Activated CD4-positive, alpha-beta T cell treated with anti-CD3 and anti-CD28 coated beads, Interleukin-2, amount 50 U/mL, for 1 hour (primary cell): ENCODE measurements at regions not wholly inside any gene's neighbourhood (a gene's known extent, or its start where the extent isn't known, plus 50 kb on each side); places are given as distances from the start of the nearest gene placed in this dataset.

Source experiments
- DNase-seq: peaks from one replicate; pipeline ENCODE4 v3.0.0-alpha.2; 2020

DNA sequence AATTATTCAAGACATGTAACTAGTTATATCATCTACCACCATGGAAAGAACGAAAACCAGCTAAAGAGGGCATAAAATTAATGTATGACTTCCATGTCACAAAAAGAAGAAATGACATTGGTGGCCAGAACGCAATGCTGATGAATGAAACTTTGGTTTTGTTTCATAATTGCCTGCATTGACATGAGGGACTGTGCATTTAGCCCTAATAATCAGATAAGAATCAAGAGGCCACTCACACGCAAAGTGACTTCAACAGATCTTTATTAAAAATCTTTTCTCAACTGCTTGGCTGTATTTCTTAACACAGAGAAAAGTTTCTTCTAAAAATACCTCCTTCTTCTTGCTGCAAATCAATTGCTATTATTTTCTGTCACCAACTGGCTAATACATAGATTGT is 184.7 kb upstream of the RUNX1 start:
- no peak for DNase-seq

DNA sequence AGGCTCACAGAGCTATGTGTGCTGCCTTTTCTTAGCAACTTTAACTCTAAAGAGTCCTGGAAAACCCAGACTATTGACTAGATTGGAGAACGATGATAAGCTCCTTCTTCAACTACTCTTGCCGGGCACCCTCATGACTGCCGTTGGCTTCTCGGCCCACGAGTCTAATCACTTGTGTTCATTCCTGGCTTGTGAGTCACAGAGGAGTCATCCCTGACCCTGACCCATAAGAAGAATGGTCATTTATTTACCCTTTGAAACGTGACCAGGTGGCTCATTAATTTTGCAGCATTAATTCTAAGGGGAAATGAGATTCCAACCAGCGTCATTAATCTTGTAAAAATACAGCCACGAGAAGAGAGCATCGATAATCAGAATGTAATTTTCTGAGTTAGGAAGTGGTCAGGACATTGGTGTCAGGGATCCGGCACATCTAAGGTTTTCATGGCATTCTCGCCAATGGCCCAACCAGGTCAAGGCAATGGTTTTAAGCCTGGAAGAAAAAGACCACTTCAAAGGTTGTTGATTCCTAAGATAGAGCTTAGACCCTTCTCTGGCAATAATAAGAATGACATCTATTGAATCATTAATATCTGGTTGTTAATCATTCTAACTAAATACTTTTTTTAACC is 183.6 kb upstream of the RUNX1 start:
- no peak for DNase-seq

DNA sequence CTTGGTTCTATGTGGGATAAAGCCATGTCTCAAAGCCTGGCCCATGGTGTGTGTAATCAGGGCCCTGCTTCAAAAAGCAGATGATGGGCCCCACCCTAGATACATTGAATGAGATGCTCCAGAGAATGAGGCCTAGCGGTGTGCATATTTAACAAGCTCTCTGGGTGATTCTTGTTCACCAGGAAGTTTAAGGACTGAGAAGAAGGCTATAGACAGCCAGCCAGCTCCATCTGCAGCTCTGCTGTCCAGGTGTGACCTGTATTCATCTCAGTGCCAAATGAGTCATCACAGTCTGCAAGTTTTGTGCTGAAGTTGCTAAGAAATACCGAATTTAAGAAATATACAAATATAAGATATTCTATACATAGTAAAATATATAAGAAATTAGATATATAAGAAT is 182.0 kb upstream of the RUNX1 start:
- DNase-seq = no peak

DNA sequence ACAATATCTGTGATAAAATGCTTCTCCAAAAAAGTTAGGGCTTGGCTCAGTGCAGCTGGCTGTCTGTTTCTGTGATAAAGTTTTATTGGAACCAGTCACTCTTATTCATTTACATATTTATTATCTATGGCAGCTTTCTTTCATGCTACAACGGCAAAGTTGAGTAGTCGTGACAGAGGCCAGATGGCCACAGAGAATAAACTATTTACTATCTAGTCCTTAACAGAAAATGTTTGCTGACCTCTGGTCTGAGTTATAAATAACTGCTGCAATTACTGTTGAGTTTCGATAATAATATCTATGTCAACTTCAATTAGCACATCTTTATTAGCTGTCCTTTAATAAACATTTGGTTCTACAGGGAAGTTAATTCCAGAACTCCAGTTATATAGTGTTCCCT is 180.2 kb upstream of the RUNX1 start:
- DNase-seq = no peak

DNA sequence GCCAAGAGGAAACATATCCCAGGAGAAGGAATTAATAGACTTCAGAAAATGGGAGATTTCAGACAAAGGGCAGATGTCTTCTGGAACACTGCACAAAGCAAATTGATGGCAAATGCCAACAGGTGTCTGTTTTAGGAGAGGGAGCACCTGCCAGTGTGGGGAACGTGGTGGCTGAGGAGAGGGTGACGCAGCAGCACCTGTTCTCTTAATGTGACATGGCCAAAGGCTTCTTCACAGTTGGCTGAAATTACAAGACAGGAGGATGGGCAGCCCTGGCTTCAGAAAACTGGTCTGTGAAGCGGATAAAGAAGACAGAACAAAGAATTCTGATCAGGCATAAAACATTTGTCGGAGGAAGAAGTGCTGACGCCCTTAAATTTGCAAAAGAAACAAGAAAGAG is 178.7 kb upstream of the RUNX1 start:
- DNase-seq = no peak

DNA sequence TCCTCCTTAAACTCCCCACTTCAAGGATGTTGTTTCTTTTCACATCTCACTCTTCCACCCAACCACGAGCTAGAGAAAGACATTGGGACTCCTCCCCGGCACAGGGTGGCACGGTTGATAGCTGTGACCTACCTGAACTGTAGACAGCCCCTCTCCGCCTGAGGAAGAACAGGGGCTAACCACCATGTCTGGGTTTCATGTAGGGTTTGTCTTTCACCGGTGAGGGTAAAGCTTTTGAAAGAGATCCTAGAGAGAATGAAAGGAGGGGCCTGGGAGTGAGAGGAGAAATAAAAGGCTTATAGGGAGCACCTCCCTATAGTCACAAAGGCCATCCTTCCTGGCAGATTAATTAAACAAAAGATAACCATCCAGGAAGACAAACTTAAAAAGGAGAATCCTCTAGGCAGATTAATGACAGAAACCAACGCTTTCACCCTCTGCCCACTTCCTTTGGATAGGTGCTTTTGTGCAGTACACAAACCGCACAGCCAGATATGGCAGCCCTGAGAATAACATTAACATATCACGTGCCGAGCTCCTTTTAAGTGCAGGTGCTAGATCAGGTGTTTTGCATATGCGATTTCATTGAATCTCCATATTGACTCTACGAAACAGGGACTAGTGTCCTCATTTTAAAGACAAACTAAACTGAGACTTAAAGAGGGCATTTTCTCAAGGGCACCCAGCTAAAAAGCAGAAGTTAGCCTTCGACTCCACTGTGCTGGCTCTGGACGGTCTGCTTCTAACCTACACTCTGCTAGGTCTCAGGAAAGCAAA is 178.1 kb upstream of the RUNX1 start:
- DNase-seq = peak; percentile 20

DNA sequence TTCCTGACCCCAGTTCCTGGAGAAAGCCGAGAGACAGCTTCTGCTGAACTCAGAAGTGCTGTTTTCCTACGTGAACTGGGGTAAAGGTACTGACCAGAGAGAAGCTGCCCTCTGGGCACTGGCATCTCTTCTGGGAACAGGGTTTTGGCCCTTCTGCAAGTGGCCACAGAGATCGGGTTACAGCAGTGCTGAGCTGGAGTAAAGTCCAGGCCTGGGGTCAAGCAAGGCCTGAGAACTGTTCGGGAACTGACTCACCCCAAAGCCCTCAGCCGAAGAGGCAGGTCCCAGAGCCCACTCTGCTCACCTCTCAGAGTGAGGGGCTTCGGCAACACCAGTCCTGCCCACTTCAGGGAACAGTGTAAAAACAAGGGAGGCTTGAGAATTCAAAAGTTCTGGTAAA is 177.2 kb upstream of the RUNX1 start:
- no peak for DNase-seq

DNA sequence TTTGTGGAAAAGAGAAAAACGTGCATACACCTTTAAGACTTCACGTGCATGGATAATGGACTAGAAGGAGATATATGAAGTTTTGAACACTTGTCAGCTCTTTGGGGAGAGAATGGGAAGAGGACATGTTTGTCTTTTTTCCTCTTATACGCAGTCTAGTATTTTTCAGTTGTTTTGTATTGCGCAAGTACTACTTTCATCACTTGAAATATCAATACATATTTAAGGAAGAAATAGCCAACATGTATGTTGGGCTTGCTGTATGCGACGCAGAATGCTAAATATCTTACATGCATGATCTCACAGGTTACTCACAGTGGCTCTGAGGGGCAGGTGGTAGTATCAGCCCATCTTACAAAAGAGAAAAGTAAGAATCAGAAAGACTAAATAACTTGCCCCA is 176.5 kb upstream of the RUNX1 start:
- DNase-seq = no peak

DNA sequence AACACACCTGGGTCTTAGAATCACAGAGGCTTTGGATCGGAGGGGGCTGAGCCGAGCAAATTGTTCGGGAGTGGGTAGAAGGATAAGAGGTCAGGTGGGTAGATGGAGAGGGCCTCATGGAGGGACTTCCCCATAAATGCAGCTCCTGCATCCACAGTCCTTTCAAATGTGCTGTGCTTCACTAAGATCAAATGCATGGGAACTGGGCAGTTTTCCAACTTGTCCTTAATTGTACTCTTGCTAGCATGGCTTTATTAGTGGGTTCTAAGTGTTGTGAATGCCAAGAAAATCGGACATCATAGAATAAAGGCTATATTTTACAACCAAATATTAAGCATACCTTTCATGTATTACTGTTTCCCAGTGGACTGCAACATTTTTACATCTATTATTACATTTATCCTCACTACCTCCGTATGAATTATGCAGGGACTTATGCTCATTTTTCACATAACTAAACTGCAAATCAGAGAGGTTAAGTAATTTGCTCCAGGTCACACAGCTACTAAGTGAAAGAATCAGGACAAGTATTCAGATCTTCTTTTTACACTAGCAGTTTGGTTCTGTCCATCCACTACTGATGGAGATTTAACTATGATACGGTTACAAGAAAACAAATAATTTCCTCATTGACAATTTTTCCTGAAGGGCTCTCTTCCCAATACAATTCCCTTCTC is 174.5 kb upstream of the RUNX1 start:
- DNase-seq = no peak

DNA sequence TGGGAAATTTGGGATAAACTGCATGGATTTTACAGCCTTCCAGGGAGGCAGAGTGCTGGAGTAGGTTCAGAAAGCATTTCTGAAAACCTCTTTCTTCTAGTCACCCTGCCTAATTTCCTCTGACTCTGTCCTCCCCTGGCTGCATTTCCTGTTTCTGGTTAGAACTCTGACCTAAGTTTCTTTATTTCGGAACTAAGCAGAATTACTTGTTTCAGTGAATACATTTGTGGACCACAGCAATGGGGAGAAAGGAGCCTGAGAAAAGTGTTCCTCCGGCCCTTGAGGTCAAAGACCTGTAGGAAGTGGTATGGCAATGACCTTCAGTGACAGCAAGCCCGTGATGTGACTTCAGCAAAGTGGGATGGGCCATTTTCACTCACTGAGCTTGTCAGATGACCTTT is 173.4 kb upstream of the RUNX1 start:
- no peak for DNase-seq

DNA sequence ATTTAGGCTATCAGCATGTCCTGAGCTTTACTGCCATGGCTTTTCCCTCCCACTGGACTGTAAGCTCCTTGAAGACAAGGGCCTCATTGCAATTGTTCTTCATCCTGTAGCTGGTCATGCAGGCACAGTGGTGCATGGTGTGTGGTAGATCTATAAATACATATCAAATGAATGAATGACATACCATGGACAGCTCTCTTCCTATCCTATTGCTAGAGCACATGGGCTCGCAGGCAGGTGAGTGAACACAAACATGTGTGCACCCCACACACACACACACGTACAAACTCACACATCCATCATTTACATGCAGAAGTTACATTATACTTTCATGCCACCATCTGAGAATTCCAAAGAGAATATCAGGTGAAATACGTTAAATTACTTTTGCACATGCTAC is 172.9 kb upstream of the RUNX1 start:
- DNase-seq = no peak

DNA sequence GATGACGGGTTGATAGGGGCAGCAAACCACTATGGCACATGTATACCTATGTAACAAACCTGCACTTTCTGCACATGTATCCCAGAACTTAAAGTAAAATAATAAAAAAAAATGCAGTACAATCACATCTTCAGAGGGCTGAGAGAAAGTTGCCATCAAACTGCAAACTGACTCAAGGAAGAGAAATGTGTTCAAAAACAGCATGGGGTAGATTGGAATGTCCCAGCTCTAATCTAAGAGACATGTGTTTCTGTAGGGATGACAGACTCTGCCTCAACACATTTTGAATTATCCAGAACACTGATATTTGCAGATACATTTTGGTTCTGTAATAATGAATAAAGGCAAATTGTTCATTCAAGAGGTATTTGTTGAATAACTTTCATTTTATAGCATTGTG is 171.2 kb upstream of the RUNX1 start:
- DNase-seq = no peak

DNA sequence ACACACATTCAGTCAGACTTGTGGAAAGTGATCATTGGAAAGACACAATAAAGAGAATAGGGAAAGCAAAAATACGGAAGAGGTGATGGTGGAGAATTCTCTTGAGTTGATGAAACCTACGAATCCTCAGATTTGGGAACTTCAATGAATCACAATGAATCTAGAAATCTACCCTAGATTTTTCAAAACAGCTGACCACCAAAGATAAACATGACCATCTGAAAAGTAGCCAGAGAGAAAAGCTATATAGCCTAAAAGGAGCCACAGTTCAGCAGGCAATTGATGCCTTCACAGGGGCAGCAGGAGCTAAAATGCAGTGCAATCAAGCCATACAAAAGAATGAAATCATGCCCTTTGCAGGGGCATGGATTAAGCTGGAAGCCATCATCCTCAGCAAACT is 170.6 kb upstream of the RUNX1 start:
- no peak for DNase-seq

DNA sequence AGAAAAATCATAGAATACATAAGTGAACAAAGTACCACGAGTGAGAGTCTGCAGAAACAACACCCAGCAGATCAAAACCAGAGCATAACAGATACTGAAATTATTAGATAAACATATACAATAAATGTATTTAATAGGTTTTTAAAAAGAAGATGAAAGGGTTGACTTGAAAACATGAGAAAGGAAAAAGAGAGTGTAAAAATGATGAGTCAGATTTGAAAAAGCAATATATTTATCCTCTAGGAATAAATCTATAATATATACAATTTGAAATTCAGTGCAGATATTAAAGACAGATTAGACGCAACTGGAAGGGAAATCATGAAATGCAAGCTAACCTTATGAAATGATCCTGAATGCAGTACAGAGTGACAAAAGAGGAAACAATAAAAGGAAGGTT is 170.2 kb upstream of the RUNX1 start:
- DNase-seq = no peak

DNA sequence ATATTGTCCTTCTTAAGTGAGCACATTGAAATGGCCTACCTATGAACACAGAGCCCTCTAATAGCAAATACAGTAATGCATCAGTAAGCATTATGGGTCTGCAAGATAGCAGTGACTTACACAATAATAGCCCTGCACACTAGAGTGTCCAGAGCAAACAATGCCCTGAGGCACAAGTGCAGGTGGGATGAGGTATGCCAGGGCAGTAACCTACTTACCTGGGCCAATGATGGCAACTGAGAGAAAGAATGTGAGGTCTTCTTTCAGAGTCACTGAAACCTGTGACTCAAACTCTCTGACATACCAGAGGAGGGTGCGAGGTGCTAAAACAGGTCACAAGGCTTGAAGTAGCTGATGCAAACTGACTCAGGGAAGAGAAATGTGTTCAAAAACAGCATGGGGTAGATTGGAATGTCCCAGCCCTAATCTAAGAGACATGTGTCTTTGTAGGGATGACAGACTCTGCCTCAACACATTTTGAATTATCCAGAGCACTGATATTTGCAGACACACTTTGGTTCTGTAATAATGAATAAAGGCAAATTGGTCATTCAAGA is 168.5 kb upstream of the RUNX1 start:
- no peak for DNase-seq

DNA sequence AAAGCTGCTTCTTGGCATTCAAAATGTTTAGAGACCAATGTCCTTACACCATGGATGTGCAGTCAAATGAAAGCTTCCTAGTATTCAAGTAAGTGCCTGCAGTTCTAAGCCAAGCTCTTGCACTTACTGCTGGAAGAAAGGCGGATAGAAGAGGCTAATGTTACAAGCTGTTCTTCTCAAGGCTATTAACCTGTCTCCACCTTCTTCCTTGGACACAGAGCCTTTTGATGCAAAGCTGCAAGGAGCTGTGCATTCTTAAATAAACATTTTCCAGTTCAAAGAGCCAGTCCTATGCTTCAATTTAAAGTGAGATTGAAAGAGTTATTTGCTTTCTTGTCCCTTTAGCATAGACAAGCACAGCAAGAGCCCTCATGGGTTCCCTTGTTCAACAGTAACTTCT is 167.9 kb upstream of the RUNX1 start:
- DNase-seq = no peak

DNA sequence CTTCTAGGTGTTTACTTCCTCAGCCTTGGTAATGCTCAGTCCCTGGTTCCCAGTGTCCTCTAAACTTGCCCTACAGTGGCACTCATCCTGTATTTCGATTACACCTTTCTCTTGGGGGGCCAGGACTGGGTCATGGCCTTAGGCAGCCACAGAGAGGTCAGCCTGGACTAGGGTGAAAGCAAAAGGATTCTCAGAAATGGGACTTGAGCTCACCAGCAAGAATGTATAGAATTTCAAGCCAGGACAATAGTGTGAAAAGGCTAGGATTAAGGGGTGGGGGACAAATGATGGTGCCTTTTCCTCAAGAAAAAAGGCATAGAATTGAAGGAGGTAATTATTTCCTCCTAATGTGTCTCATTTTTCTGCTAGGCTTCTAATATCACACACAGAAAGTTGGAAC is 166.8 kb upstream of the RUNX1 start:
- no peak for DNase-seq

DNA sequence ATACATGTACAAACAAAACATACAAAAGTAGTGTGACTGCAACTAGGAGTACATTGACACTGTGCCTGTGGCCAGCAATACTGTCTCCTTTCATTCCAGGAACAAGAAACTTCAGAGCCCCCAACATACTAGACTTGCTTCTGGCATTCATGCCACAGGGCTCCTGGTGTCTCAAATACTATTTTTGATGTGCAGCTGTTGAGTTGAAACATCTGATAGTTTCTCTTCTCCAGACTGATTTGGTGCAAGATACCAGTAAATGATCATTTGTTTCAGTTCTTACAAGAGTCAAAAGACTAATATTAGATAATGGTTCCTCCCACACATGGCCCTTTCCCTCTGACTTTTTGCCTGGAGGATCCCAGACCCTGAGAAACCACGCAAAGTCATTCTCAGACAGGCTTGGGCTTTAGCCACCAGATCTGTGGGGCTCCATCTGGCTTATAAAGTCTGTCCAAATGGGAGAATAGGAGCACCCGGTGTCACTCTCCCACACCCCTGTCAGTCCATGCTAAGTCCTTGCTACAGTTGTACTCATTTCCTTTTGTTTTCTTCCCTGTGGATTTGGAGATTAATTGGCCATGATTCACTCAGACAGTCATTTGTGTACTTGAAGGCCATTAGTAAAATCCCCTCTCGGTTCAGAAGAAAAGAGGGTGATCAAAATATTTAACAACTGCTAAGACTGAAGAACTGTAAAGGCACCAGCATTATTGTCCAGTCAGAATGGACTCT is 163.5 kb upstream of the RUNX1 start:
- DNase-seq = no peak

DNA sequence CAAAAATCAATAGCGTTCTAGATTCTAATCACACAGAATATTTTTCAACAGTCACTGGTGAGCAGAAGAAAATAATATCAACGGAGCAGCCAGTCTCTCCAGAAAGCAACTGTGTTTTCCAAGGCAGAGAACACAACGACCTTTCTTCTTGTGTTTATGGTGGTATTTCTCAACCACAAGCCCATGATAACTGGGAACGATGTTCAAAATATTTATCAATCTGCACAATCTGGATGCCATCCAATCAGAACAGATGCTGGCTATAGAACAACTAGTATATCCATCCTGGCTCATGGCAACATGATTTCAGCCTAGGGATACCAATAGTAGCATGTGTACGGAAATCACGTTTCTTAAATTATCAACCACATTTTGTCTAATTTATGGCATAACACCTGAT is 162.7 kb upstream of the RUNX1 start:
- no peak for DNase-seq

DNA sequence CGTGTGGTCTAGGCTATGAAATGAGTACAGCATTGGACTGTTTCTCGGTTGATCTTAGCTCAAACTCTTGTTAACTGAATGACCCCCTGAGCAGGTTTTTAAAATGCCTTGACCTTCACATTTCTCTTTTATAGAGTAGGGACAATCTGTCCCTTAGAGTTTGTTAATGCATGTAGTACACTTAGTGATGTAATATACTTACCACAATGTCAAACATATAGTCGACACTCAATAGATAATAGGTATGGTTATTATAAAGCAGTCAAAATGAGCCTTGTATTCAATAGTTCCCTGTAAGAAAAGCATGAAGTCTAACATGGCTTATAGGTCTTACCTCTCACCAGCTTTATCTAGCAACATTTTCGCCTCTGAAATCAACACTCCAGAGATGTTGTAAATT is 161.0 kb upstream of the RUNX1 start:
- DNase-seq = no peak

DNA sequence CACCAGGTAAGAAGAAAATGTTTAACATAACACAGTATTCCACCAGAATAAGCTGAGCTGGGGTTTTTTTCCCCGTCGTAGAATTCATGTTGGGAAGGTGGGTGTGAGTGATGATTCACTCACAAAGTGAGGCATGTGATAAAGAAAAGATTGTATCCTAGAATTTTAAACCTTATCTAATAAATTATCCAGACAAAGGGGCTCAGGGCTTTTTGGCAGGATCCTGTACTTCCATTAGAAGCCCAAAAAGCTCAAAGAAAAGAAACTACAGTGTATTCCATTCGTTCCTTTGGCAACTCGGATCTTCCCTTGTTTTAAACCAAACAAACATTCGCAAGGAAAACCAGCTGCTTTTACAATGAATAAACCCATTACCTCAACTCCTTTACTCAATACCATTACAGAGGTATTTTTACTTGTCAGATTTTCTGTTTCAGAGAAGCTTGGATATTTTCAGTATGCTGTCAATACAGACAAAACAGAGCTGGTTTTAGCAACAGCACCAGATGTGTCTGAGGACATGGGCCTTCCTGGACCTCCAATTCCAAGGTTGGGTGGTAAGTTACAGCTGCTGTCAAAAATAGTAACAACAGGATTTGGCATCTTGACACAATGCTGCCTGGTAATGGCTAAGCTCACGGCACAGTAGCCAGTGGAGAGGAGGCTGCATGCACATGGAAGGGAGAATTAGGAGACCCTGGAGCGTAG is 159.9 kb upstream of the RUNX1 start:
- DNase-seq = no peak

DNA sequence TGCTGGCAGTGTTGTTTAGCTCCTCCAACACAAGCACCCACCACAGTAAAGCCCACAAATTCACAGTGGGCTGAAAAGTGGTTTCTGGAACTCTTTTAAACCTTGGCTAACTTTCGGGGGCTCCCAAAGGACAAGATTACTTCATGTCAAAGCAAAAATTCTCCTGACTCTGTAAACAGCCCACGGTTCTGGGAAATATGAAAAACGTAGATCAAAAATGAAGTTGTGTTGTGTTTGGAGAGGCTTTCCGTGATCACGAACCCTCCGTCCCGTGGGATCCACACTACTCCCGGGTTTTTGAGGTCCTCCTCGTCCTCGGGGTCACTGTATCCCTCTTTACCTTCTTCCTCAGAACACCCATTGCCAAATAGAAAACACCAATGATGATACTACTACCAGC is 159.0 kb upstream of the RUNX1 start:
- DNase-seq = no peak

DNA sequence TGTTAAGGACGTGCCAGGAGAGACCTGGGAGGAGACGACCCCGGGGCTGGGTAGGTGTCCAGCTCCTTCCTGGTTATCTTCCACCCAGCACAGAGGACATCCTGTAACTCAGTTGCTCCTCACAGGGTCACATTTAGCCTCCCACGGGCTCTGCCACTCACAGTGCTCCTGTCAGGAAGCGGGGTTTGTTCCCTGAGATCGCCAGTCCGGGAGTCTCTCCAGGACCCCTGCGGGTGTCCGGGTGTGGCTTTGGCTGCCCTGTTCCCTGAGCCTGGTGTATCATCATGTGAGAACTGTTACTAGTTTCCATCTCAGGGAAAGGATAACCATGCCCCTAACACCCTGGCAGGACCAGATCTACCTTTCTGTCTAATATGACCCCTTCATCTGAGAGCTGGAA is 158.2 kb upstream of the RUNX1 start:
- DNase-seq = no peak
